MM.1S (cell line): ENCODE measurements at regions not wholly inside any gene's neighbourhood (a gene's known extent, or its start where the extent isn't known, plus 50 kb on each side); places are given as distances from the start of the nearest gene placed in this dataset.

ENCODE experiments used
- CTCF ChIP-seq: fragments of 300-600 bp; sonication (generic); IDR thresholded peaks from 2 replicates; pipeline ENCODE4 v1.5.1; 2016; ENCODE audit warnings: antibody characterized with exemption, low read length, mixed read lengths
- EZH2 ChIP-seq: fragments of 300-600 bp; sonication (generic); optimal IDR thresholded peaks from 2 replicates; pipeline ENCODE3; 2017; ENCODE audit warnings: low read depth, mild to moderate bottlenecking, antibody characterized with exemption, low read length, mixed read lengths
- EZH2phosphoT487 ChIP-seq: fragments of 300-600 bp; sonication (generic); IDR thresholded peaks from 2 replicates; pipeline ENCODE4 v1.6.1; 2018; ENCODE audit warnings: antibody characterized with exemption, low read length

- no peak for TF ChIP-seq CTCF
- TF ChIP-seq EZH2, result no peak
- no peak for TF ChIP-seq EZH2phosphoT487
These were observed 50.1 kb upstream of the RGS18 start for GRCh38 chr1:192108161-192108560.
